ENCODE measurements at regions not wholly inside any gene's neighbourhood (a gene's known extent, or its start where the extent isn't known, plus 50 kb on each side); places are given as distances from the start of the nearest gene placed in this dataset.

- no peak for TF ChIP-seq POLR2A (IDR thresholded peaks at IDR 0.05; ENCODE audit: low read length)
- TF ChIP-seq GATA1 (IDR thresholded peaks at IDR 0.05; ENCODE audit: low read depth, low read length): no peak
Observed at GRCh38 chr7:25642849-25643248, 414.6 kb upstream of the NPVF start.

All from erythroblast (primary cell).